ENCODE measurements at regions not wholly inside any gene's neighbourhood (a gene's known extent, or its start where the extent isn't known, plus 50 kb on each side); places are given as distances from the start of the nearest gene placed in this dataset.

GRCh38 chr7:46007194-46007593, 86.1 kb upstream of the IGFBP3 start:
- H3K4me3 Mint-ChIP-seq: no peak overlapping the region

More at GRCh38 chr7:46007194-46007593, 86.1 kb upstream of the IGFBP3 start:
- no peak for ATAC-seq
- Histone ChIP-seq H3K9me2 (ENCODE audit: insufficient read depth) (peaks cover 9% of the 10 kb centered on the region; the same call in 1 of the 2 replicates), H3K79me2 (replicated peaks; ENCODE audit: insufficient read depth) (no peaks in the 10 kb centered on the region), H3K27me3 (ENCODE audit: insufficient read depth) (no peaks in the 10 kb centered on the region), H3K27ac (ENCODE audit: low read depth) (no peak overlapping the region), H2AFZ (no peak overlapping the region), H3K4me3 (no peak overlapping the region), H3K4me2 (no peak overlapping the region), H3K4me1 (ENCODE audit: insufficient read depth) (no peaks in the 10 kb centered on the region), H3K36me3 (ENCODE audit: insufficient read depth) (no peaks in the 10 kb centered on the region), H4K20me1 (replicated peaks; ENCODE audit: insufficient read depth) (no peaks in the 10 kb centered on the region), H3F3A (replicated peaks; ENCODE audit: low read depth) (no peaks in the 10 kb centered on the region)
- Mint-ChIP-seq H3K36me3 (ENCODE audit: low read depth) (no peaks in the 10 kb centered on the region), H3K4me1 (no peaks in the 10 kb centered on the region), H3K9me3 (0 out of 3 replicates have a peak, but pooled peaks cover 2% of the 10 kb centered on the region), H3K27me3 (ENCODE audit: insufficient read depth, low read depth, poor library complexity) (peaks cover 10% of the 10 kb centered on the region), H3K27ac (no peak overlapping the region)
- TF ChIP-seq, protein P1, sequence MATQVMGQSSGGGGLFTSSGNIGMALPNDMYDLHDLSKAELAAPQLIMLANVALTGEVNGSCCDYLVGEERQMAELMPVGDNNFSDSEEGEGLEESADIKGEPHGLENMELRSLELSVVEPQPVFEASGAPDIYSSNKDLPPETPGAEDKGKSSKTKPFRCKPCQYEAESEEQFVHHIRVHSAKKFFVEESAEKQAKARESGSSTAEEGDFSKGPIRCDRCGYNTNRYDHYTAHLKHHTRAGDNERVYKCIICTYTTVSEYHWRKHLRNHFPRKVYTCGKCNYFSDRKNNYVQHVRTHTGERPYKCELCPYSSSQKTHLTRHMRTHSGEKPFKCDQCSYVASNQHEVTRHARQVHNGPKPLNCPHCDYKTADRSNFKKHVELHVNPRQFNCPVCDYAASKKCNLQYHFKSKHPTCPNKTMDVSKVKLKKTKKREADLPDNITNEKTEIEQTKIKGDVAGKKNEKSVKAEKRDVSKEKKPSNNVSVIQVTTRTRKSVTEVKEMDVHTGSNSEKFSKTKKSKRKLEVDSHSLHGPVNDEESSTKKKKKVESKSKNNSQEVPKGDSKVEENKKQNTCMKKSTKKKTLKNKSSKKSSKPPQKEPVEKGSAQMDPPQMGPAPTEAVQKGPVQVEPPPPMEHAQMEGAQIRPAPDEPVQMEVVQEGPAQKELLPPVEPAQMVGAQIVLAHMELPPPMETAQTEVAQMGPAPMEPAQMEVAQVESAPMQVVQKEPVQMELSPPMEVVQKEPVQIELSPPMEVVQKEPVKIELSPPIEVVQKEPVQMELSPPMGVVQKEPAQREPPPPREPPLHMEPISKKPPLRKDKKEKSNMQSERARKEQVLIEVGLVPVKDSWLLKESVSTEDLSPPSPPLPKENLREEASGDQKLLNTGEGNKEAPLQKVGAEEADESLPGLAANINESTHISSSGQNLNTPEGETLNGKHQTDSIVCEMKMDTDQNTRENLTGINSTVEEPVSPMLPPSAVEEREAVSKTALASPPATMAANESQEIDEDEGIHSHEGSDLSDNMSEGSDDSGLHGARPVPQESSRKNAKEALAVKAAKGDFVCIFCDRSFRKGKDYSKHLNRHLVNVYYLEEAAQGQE (IDR thresholded peaks at IDR 0.05; ENCODE audit: unreplicated experiment): no peak
- TF ChIP-seq POLR2AphosphoS5 (IDR thresholded peaks at IDR 0.05; ENCODE audit: low read depth) (no peak), ZNF331 (CRISPR knock-in tag; IDR thresholded peaks at IDR 0.05; ENCODE audit: low read depth) (no peak), NANOG (IDR thresholded peaks at IDR 0.05; ENCODE audit: borderline replicate concordance) (no peak), ZNF462 (CRISPR knock-in tag; IDR thresholded peaks at IDR 0.05) (no peak), EZH2phosphoT487 (IDR thresholded peaks at IDR 0.05; ENCODE audit: unreplicated experiment) (no peak)
- DNase-seq (ENCODE audit: low spot score): no peak
